GM23248 (cell line): ENCODE measurements at regions not wholly inside any gene's neighbourhood (a gene's known extent, or its start where the extent isn't known, plus 50 kb on each side); places are given as distances from the start of the nearest gene placed in this dataset.

Source experiments
- EZH2 ChIP-seq: fragments of 200-600 bp; sonication (generic); IDR thresholded peaks from 2 replicates; pipeline ENCODE4 v1.6.1; 2018; ENCODE audit warnings: antibody characterized with exemption, mild to moderate bottlenecking; ENCODE audit not compliant: insufficient read depth, poor library complexity, severe bottlenecking
- EZH2phosphoT487 ChIP-seq: fragments of 200-600 bp; sonication (generic); IDR thresholded peaks from 2 replicates; pipeline ENCODE4 v1.6.1; 2018; ENCODE audit warnings: antibody characterized with exemption, moderate library complexity, mild to moderate bottlenecking, low read depth; ENCODE audit not compliant: insufficient read depth

DNA sequence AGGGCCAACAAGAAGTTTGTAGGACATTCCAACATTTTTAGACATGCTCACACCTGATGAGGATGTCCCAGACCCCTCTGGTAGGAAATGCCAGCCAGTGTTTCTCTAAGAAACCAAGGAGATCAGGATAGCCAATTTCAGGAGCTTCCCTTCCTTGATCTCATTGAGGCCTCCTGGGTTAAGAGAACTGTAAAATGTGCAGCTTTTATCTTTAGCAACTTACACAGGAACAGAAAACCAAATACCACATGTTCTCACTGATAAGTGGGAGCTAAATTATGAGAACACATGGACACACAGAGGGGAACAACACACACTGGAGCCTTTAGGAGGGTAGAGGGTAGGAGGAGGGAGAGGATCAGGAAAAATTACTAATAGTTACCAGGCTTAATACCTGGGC lies 99.6 kb upstream of the MAP2 start:
- no peak for TF ChIP-seq EZH2
- TF ChIP-seq EZH2phosphoT487, result no peak
